Hippocampal formation (tissue), 2 donors: ENCODE measurements at regions not wholly inside any gene's neighbourhood (a gene's known extent, or its start where the extent isn't known, plus 50 kb on each side); places are given as distances from the start of the nearest gene placed in this dataset.

Source experiments
- DNase-seq, 2 donors: peaks; one replicate each; lab custom pipeline; 2025; lab: John Stamatoyannopoulos, UW

DNA sequence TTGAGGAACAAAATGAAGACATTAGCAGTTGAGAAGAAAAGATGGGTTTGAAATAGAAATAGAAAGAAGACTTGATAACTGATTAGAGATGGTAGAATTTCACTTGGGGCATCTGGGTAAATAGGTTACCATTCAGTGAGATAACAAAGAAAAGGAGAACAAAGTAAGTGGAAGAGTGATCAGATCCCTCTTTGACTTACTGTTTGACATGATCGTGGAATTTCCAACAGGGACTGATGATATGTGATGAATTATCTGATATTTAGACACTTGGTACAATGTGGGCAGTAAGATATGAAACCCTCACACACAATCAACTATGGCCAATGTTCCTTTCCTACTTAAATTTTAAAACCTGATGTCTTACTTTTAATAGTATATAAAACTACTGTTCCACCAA is 70.1 kb upstream of the STARD4 start:
- no peak for DNase-seq

DNA sequence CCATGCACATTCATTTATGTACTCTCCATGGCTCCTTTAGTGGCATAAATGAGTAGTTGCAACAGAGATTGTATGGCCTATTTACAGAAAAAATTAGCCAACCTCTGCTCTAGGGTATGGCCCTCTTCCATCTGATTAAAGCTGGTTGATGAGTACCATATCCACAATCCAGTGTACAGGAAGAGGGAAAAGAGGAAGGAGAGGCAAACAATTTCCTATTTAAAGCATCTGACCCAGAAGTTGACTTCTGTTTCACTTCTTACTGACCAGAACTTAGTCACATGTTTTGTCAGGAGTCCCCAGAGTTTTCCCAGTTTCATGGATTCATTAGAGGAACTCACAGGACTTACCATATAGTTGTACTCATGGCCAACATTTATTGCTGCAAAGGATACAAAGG is 68.6 kb upstream of the STARD4 start:
- DNase-seq: no peak

DNA sequence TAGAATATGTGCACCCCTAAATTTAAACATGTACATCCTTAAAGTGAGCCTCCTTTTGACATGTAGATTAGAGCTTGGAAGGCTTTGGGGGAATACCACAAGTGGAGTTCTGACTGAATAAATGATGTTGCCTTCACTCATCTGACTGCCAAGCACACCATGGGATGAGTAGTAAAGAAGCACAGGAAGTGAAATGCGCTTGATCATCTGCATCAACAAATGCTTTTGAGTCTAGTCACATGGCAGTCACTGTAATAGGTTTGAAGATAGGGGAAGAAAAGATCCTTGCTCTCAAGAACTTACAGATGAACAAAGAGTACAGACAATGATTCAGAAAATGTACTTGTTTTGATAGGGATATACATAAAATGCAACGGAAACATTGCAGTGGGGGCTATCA is 62.0 kb upstream of the STARD4 start:
- no peak for DNase-seq

DNA sequence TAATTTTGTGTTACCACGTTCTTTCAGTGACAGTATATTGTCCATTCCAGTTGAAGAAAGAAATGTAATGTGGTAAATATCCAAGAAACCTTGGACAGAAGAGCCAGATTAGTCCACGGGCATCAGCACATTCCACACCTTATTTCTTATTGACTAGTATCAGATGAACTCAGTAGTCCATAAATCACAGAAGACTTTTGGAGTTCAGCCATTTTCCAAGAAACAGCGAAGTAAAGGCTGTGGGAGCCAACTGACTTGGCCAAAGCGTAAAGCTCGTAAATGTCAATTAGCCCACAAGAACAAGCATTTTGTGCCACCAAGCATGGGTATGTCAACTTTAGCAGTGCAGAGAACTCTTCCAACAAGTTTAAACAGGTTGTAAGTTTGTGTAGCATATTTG is 60.2 kb upstream of the STARD4 start:
- no peak for DNase-seq

DNA sequence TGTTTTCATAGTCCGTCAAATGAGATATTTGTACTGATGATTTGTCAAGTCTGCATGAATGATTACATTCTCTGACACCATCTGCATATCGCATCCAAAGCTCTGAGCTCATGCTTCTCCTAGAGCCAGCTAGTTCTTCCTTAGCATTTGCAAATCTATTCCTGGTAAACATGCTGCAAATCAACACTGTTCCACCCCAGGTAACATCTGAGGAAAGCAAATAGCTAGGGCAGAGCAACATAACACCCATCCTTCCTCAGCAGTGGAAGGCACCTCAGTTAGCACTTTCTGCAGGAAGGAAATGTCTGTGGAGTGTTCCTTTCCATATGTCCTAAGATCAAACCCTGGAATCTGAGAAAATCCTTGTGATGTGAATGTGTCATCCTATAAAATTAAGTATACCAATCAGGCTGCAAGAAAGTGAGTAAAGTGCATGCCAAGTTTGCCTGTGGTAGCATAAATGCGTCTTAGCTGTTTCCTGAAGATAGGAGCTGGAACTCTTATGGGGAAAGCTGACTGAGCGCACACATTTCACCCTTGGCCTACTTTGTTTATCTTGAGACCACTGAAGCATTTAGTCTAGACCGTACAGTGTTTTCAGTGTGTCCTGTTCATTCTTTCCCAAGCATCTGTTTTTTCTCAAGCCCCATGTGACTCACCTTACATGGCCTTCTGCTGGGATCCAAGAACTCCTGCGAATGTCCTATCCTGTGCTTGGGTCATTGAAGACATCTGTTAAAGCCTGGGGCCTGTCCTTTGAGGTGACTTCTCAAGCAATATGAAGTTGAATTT is 50.9 kb upstream of the STARD4 start:
- no peak for DNase-seq

DNA sequence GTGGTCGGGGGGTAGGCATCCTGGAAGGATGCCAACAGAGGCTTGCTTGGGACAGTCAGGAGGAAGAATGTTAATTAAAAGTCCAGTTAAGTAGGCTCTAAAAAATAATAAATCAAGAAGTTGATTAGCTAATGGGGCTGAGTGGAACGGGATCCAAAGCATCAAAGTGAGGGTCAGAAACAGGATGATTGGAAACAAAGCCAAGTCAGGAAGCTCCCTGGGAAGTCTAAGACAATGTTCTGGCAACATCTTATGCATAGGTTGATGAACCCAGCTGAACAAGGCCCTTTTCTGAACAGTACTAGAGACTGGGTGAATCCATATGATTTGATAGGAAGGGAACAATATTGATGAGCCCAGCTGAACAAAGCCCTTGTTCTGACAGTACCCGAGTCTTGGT is 50.2 kb upstream of the STARD4 start:
- DNase-seq: no peak
